ENCODE measurements at regions not wholly inside any gene's neighbourhood (a gene's known extent, or its start where the extent isn't known, plus 50 kb on each side); places are given as distances from the start of the nearest gene placed in this dataset.
"Not testable (repeated sequence)": the region's sequence is repeated elsewhere in the genome, so short reads cannot be mapped to it uniquely, and the experiment has no call there.

- DNase-seq (ENCODE audit: low read depth in 2 of 2) = no peak
These were observed 299.2 kb upstream of the ZNF608 start for GRCh38 chr5:125045646-125046045.

GRCh38 chr5:125046838-125047237 lies 300.4 kb upstream of the ZNF608 start:
- no peak for DNase-seq (ENCODE audit: low read depth in 2 of 2)

- DNase-seq (ENCODE audit: low read depth in 2 of 2) = no peak
These were observed 301.4 kb upstream of the ZNF608 start for GRCh38 chr5:125047871-125048270.

- DNase-seq (ENCODE audit: low read depth in 2 of 2) = no peak
These were observed 303.6 kb upstream of the ZNF608 start for GRCh38 chr5:125049721-125050702.

- no peak for DNase-seq (ENCODE audit: low read depth in 2 of 2)
These were observed 304.5 kb upstream of the ZNF608 start for GRCh38 chr5:125050926-125051325.

GRCh38 chr5:125052584-125052983 lies 306.1 kb upstream of the ZNF608 start:
- no peak for DNase-seq (ENCODE audit: low read depth in 2 of 2)

GRCh38 chr5:125053179-125053578 lies 306.7 kb upstream of the ZNF608 start:
- no peak for DNase-seq (ENCODE audit: low read depth in 2 of 2)

GRCh38 chr5:125054146-125054545 lies 307.7 kb upstream of the ZNF608 start:
- no peak for DNase-seq (ENCODE audit: low read depth in 2 of 2)

GRCh38 chr5:125056671-125057485 lies 310.4 kb upstream of the ZNF608 start:
- no peak for DNase-seq (ENCODE audit: low read depth in 2 of 2)

GRCh38 chr5:125057912-125058826 lies 311.7 kb upstream of the ZNF608 start:
- DNase-seq (ENCODE audit: low read depth in 2 of 2) = no peak

GRCh38 chr5:125059255-125060002 lies 313.0 kb upstream of the ZNF608 start:
- no peak for DNase-seq (ENCODE audit: low read depth in 2 of 2)

GRCh38 chr5:125061726-125062125 lies 315.3 kb upstream of the ZNF608 start:
- no peak for DNase-seq (ENCODE audit: low read depth in 2 of 2)

- DNase-seq (ENCODE audit: low read depth in 2 of 2) = no peak
These were observed 318.4 kb upstream of the ZNF608 start for GRCh38 chr5:125064621-125065438.

GRCh38 chr5:125065741-125066140 lies 319.3 kb upstream of the ZNF608 start:
- no peak for DNase-seq (ENCODE audit: low read depth in 2 of 2)

- DNase-seq (ENCODE audit: low read depth in 2 of 2) = no peak
These were observed 324.5 kb upstream of the ZNF608 start for GRCh38 chr5:125070961-125071360.

- DNase-seq (ENCODE audit: low read depth in 2 of 2) = no peak
These were observed 326.7 kb upstream of the ZNF608 start for GRCh38 chr5:125073090-125073489.

- no peak for DNase-seq (ENCODE audit: low read depth in 2 of 2)
These were observed 329.1 kb upstream of the ZNF608 start for GRCh38 chr5:125075567-125075966.

- not testable (repeated sequence) for DNase-seq (ENCODE audit: low read depth in 2 of 2)
These were observed 332.6 kb upstream of the ZNF608 start for GRCh38 chr5:125079028-125079427.

GRCh38 chr5:125081101-125081500 lies 334.7 kb upstream of the ZNF608 start:
- no peak for DNase-seq (ENCODE audit: low read depth in 2 of 2)

- no peak for DNase-seq (ENCODE audit: low read depth in 2 of 2)
These were observed 337.5 kb upstream of the ZNF608 start for GRCh38 chr5:125083981-125084380.
